BE2C (cell line): ENCODE measurements at regions not wholly inside any gene's neighbourhood (a gene's known extent, or its start where the extent isn't known, plus 50 kb on each side); places are given as distances from the start of the nearest gene placed in this dataset.

Experiments used
- DNase-seq: peaks from one replicate; pipeline ENCODE4 v3.0.0-alpha.2; 2020
- H3K27me3 ChIP-seq: fragments of 250-450 bp; sonication (Bioruptor Pico); 2 replicates; pipeline ENCODE4 v1.5.1; 2020; ENCODE audit warnings: mild to moderate bottlenecking
- H3K36me3 ChIP-seq: fragments of 250-450 bp; sonication (Bioruptor Pico); 2 replicates; pipeline ENCODE4 v1.5.1; 2020; ENCODE audit warnings: mild to moderate bottlenecking
- H3K4me1 ChIP-seq: fragments of 250-450 bp; sonication (Bioruptor Pico); 2 replicates; pipeline ENCODE4 v1.5.1; 2020
- H3K4me3 ChIP-seq: 2 replicates; pipeline ENCODE4 v1.5.1; 2011; ENCODE audit warnings: low read depth, low read length
- H3K9me3 ChIP-seq: fragments of 250-450 bp; sonication (Bioruptor Pico); 2 replicates; pipeline ENCODE4 v1.5.1; 2020
- CTCF ChIP-seq: IDR thresholded peaks from 2 replicates; pipeline ENCODE4 v1.5.1; 2012; ENCODE audit warnings: mild to moderate bottlenecking, low read depth, low read length

DNA sequence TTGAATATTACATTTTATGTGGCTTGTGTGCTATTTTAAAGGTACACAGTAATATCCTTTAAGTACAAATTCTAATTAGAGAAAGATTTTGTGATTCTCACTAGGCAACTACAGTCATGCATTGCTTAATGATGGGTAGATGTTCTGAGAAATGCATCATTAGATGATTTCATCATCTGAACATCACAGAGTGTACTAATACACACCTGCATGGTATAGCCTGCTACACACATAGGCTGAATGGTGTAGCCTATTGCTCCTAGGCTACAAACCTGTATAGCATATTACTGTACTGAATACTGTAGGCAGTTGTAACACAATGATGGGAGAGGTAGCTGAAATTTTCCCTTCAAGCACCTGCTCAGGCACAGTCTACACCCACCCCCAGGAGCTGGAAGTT is 217.4 kb upstream of the EOMES start:
- Histone ChIP-seq H3K36me3 (no peaks in the 10 kb centered on the region), H3K4me3 (no peak overlapping the region), H3K4me1 (no peaks in the 10 kb centered on the region), H3K27me3 (no peaks in the 10 kb centered on the region), H3K9me3 (no peaks in the 10 kb centered on the region)
- DNase-seq, result no peak
- no peak for TF ChIP-seq CTCF

GRCh38 chr3:27939940-27940339 is 217.8 kb upstream of the EOMES start:
- Histone ChIP-seq H3K36me3 (no peaks in the 10 kb centered on the region), H3K27me3 (no peaks in the 10 kb centered on the region), H3K4me1 (no peaks in the 10 kb centered on the region), H3K9me3 (no peaks in the 10 kb centered on the region), H3K4me3 (no peak overlapping the region)
- no peak for TF ChIP-seq CTCF
- no peak for DNase-seq

- no peak for TF ChIP-seq CTCF
- Histone ChIP-seq H3K9me3 (no peaks in the 10 kb centered on the region), H3K27me3 (no peaks in the 10 kb centered on the region), H3K36me3 (no peaks in the 10 kb centered on the region), H3K4me1 (no peaks in the 10 kb centered on the region), H3K4me3 (no peak overlapping the region)
- peak; percentile 4 for DNase-seq
Observed at GRCh38 chr3:27943106-27943505, 221.0 kb upstream of the EOMES start.

- Histone ChIP-seq H3K9me3 (no peaks in the 10 kb centered on the region), H3K4me1 (no peaks in the 10 kb centered on the region), H3K36me3 (no peaks in the 10 kb centered on the region), H3K27me3 (no peaks in the 10 kb centered on the region), H3K4me3 (no peak overlapping the region)
- no peak for TF ChIP-seq CTCF
- DNase-seq, result no peak
Observed at GRCh38 chr3:27945229-27945628, 223.1 kb upstream of the EOMES start.

DNA sequence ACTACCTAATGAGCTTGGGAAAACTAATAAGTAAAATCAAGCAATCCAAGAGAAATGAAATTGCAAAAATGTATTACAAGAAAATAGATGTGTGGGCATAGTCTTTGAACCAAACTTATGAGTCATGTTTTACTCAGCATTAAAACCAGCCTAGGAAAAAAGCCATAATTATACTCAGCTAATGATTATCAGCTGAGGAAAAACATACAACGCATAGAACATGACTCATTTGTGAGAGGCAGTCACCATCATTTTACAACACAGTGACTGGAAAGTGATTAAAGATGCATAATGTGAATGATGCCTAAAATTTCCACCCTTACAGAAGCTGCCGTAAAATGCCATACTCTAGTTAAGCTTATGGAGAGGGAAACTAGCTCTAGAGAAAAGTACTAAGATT is 238.0 kb upstream of the EOMES start:
- Histone ChIP-seq H3K36me3 (no peaks in the 10 kb centered on the region), H3K4me3 (no peak overlapping the region), H3K9me3 (no peaks in the 10 kb centered on the region), H3K27me3 (no peaks in the 10 kb centered on the region), H3K4me1 (no peaks in the 10 kb centered on the region)
- no peak for DNase-seq
- TF ChIP-seq CTCF, result no peak

DNA sequence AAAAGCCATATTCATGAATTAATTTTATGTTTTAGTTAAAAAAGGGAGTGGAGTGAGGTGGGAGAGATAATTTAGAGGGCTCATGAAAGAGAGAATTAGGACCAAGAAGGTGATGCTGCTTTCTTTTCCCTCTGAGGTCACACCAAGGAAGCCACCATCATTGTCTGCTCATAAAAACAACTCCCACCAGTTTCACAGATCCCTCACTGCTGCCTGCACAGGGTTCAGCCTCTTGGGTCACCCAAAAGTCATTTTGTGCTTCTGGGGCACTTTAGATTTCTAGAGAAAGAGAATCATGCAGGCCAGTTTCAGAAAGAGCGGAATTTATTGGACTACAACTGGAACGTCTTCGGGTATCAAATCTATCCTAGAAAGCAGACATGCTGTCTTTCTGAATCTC is 241.4 kb upstream of the EOMES start:
- H3K4me3 ChIP-seq, result no peak overlapping the region
- no peak for DNase-seq
- no peaks in the 10 kb centered on the region for H3K27me3 ChIP-seq
- TF ChIP-seq CTCF, result no peak
- H3K36me3 ChIP-seq, result no peaks in the 10 kb centered on the region
- no peaks in the 10 kb centered on the region for H3K9me3 ChIP-seq
- H3K4me1 ChIP-seq, result no peaks in the 10 kb centered on the region
